ENCODE measurements at regions not wholly inside any gene's neighbourhood (a gene's known extent, or its start where the extent isn't known, plus 50 kb on each side); places are given as distances from the start of the nearest gene placed in this dataset.
A peak's percentile ranks its signal among the peaks of the same experiment; 100 is the strongest.

- Histone ChIP-seq H3K27me3 (ENCODE audit: control insufficient read depth in 5 of 5, insufficient read depth in 4 of 5, low read length in 5 of 5) (no peaks in the 10 kb centered on the region), H3K9me3 (ENCODE audit: control insufficient read depth in 5 of 5, low read length in 5 of 5) (no peaks in the 10 kb centered on the region), H3K9ac (ENCODE audit: low read length in 5 of 5) (no peak overlapping the region), H3K36me3 (ENCODE audit: control insufficient read depth in 5 of 5, insufficient read depth in 5 of 5, low read length in 5 of 5) (no peaks in the 10 kb centered on the region), H3K4me1 (ENCODE audit: control insufficient read depth in 5 of 5, insufficient read depth in 5 of 5, low read length in 5 of 5) (peaks cover 1 to 39% (median 17%) of the 10 kb centered on the region in 5 donors), H3K4me3 (ENCODE audit: low read depth in 1 of 5, low read length in 5 of 5) (no peak overlapping the region), H3K27ac (ENCODE audit: low read depth, low read length) (no peak overlapping the region)
These were observed 248.6 kb upstream of the SIX2 start for GRCh38 chr2:45257820-45258219.

- H3K4me3 ChIP-seq (ENCODE audit: low read depth in 1 of 5, low read length in 5 of 5): no peak overlapping the region
- no peaks in the 10 kb centered on the region for H3K36me3 ChIP-seq (ENCODE audit: control insufficient read depth in 5 of 5, insufficient read depth in 5 of 5, low read length in 5 of 5)
- H3K27ac ChIP-seq (ENCODE audit: low read depth, low read length): no peak overlapping the region
- H3K4me1 ChIP-seq (ENCODE audit: control insufficient read depth in 5 of 5, insufficient read depth in 5 of 5, low read length in 5 of 5): peaks cover 1 to 39% (median 17%) of the 10 kb centered on the region in 5 donors
- no peak overlapping the region for H3K9ac ChIP-seq (ENCODE audit: low read length in 5 of 5)
- no peaks in the 10 kb centered on the region for H3K27me3 ChIP-seq (ENCODE audit: control insufficient read depth in 5 of 5, insufficient read depth in 4 of 5, low read length in 5 of 5)
- no peaks in the 10 kb centered on the region for H3K9me3 ChIP-seq (ENCODE audit: control insufficient read depth in 5 of 5, low read length in 5 of 5)
These were observed 247.8 kb upstream of the SIX2 start for GRCh38 chr2:45256867-45257641.

GRCh38 chr2:45256173-45256866 is 247.1 kb upstream of the SIX2 start:
- no peak overlapping the region for H3K27ac ChIP-seq (ENCODE audit: low read depth, low read length)

GRCh38 chr2:45255563-45255962 is 246.3 kb upstream of the SIX2 start:
- H3K27me3 ChIP-seq (ENCODE audit: control insufficient read depth in 5 of 5, insufficient read depth in 4 of 5, low read length in 5 of 5): no peaks in the 10 kb centered on the region

More at GRCh38 chr2:45256173-45256866, 247.1 kb upstream of the SIX2 start:
- Histone ChIP-seq H3K4me1 (ENCODE audit: control insufficient read depth in 5 of 5, insufficient read depth in 5 of 5, low read length in 5 of 5) (peaks cover 1 to 39% (median 17%) of the 10 kb centered on the region in 5 donors), H3K36me3 (ENCODE audit: control insufficient read depth in 5 of 5, insufficient read depth in 5 of 5, low read length in 5 of 5) (no peaks in the 10 kb centered on the region), H3K4me3 (ENCODE audit: low read depth in 1 of 5, low read length in 5 of 5) (no peak overlapping the region), H3K9ac (ENCODE audit: low read length in 5 of 5) (no peak overlapping the region), H3K9me3 (ENCODE audit: control insufficient read depth in 5 of 5, low read length in 5 of 5) (no peaks in the 10 kb centered on the region), H3K27me3 (ENCODE audit: control insufficient read depth in 5 of 5, insufficient read depth in 4 of 5, low read length in 5 of 5) (no peaks in the 10 kb centered on the region)

GRCh38 chr2:45254025-45254424 is 244.8 kb upstream of the SIX2 start:
- Histone ChIP-seq H3K27ac (ENCODE audit: low read depth, low read length) (no peak overlapping the region), H3K36me3 (ENCODE audit: control insufficient read depth in 5 of 5, insufficient read depth in 5 of 5, low read length in 5 of 5) (no peaks in the 10 kb centered on the region), H3K4me3 (ENCODE audit: low read depth in 1 of 5, low read length in 5 of 5) (no peak overlapping the region), H3K9ac (ENCODE audit: low read length in 5 of 5) (no peak overlapping the region), H3K4me1 (ENCODE audit: control insufficient read depth in 5 of 5, insufficient read depth in 5 of 5, low read length in 5 of 5) (peaks cover 0 to 26% (median 11%) of the 10 kb centered on the region in 5 donors), H3K27me3 (ENCODE audit: control insufficient read depth in 5 of 5, insufficient read depth in 4 of 5, low read length in 5 of 5) (no peaks in the 10 kb centered on the region), H3K9me3 (ENCODE audit: control insufficient read depth in 5 of 5, low read length in 5 of 5) (no peaks in the 10 kb centered on the region)

More at GRCh38 chr2:45255563-45255962, 246.3 kb upstream of the SIX2 start:
- Histone ChIP-seq H3K9ac (ENCODE audit: low read length in 5 of 5) (no peak overlapping the region), H3K9me3 (ENCODE audit: control insufficient read depth in 5 of 5, low read length in 5 of 5) (no peaks in the 10 kb centered on the region), H3K4me3 (ENCODE audit: low read depth in 1 of 5, low read length in 5 of 5) (no peak overlapping the region), H3K36me3 (ENCODE audit: control insufficient read depth in 5 of 5, insufficient read depth in 5 of 5, low read length in 5 of 5) (no peaks in the 10 kb centered on the region), H3K27ac (ENCODE audit: low read depth, low read length) (no peak overlapping the region), H3K4me1 (ENCODE audit: control insufficient read depth in 5 of 5, insufficient read depth in 5 of 5, low read length in 5 of 5) (peaks cover 1 to 39% (median 17%) of the 10 kb centered on the region in 5 donors)

GRCh38 chr2:45253151-45253550 is 243.9 kb upstream of the SIX2 start:
- no peaks in the 10 kb centered on the region for H3K9me3 ChIP-seq (ENCODE audit: control insufficient read depth in 5 of 5, low read length in 5 of 5)

GRCh38 chr2:45250176-45250575 is 240.9 kb upstream of the SIX2 start:
- Histone ChIP-seq H3K36me3 (ENCODE audit: control insufficient read depth in 5 of 5, insufficient read depth in 5 of 5, low read length in 5 of 5) (no peaks in the 10 kb centered on the region), H3K4me3 (ENCODE audit: low read depth in 1 of 5, low read length in 5 of 5) (no peak overlapping the region), H3K4me1 (ENCODE audit: control insufficient read depth in 5 of 5, insufficient read depth in 5 of 5, low read length in 5 of 5) (peaks cover 0 to 4% (median 0%) of the 10 kb centered on the region in 5 donors), H3K9ac (ENCODE audit: low read length in 5 of 5) (no peak overlapping the region), H3K27me3 (ENCODE audit: control insufficient read depth in 5 of 5, insufficient read depth in 4 of 5, low read length in 5 of 5) (no peaks in the 10 kb centered on the region), H3K9me3 (ENCODE audit: control insufficient read depth in 5 of 5, low read length in 5 of 5) (no peaks in the 10 kb centered on the region), H3K27ac (ENCODE audit: low read depth, low read length) (no peak overlapping the region)

More at GRCh38 chr2:45253151-45253550, 243.9 kb upstream of the SIX2 start:
- no peak overlapping the region for H3K9ac ChIP-seq (ENCODE audit: low read length in 5 of 5)
- H3K27me3 ChIP-seq (ENCODE audit: control insufficient read depth in 5 of 5, insufficient read depth in 4 of 5, low read length in 5 of 5): no peaks in the 10 kb centered on the region
- H3K27ac ChIP-seq (ENCODE audit: low read depth, low read length): no peak overlapping the region
- no peaks in the 10 kb centered on the region for H3K36me3 ChIP-seq (ENCODE audit: control insufficient read depth in 5 of 5, insufficient read depth in 5 of 5, low read length in 5 of 5)
- peaks cover 0 to 24% (median 11%) of the 10 kb centered on the region in 5 donors for H3K4me1 ChIP-seq (ENCODE audit: control insufficient read depth in 5 of 5, insufficient read depth in 5 of 5, low read length in 5 of 5)
- no peak overlapping the region for H3K4me3 ChIP-seq (ENCODE audit: low read depth in 1 of 5, low read length in 5 of 5)

GRCh38 chr2:45248214-45248613 is 239.0 kb upstream of the SIX2 start:
- Histone ChIP-seq H3K4me1 (ENCODE audit: control insufficient read depth in 5 of 5, insufficient read depth in 5 of 5, low read length in 5 of 5) (no peaks in the 10 kb centered on the region), H3K36me3 (ENCODE audit: control insufficient read depth in 5 of 5, insufficient read depth in 5 of 5, low read length in 5 of 5) (no peaks in the 10 kb centered on the region), H3K9me3 (ENCODE audit: control insufficient read depth in 5 of 5, low read length in 5 of 5) (no peaks in the 10 kb centered on the region), H3K9ac (ENCODE audit: low read length in 5 of 5) (no peak overlapping the region), H3K4me3 (ENCODE audit: low read depth in 1 of 5, low read length in 5 of 5) (no peak overlapping the region), H3K27ac (ENCODE audit: low read depth, low read length) (no peak overlapping the region), H3K27me3 (ENCODE audit: control insufficient read depth in 5 of 5, insufficient read depth in 4 of 5, low read length in 5 of 5) (no peaks in the 10 kb centered on the region)

- Histone ChIP-seq H3K4me3 (ENCODE audit: low read depth in 1 of 5, low read length in 5 of 5) (no peak overlapping the region), H3K36me3 (ENCODE audit: control insufficient read depth in 5 of 5, insufficient read depth in 5 of 5, low read length in 5 of 5) (no peaks in the 10 kb centered on the region), H3K9ac (ENCODE audit: low read length in 5 of 5) (no peak overlapping the region), H3K4me1 (ENCODE audit: control insufficient read depth in 5 of 5, insufficient read depth in 5 of 5, low read length in 5 of 5) (peaks cover 0 to 19% (median 14%) of the 10 kb centered on the region in 5 donors), H3K27me3 (ENCODE audit: control insufficient read depth in 5 of 5, insufficient read depth in 4 of 5, low read length in 5 of 5) (no peaks in the 10 kb centered on the region), H3K27ac (ENCODE audit: low read depth, low read length) (no peak overlapping the region), H3K9me3 (ENCODE audit: control insufficient read depth in 5 of 5, low read length in 5 of 5) (no peaks in the 10 kb centered on the region)
These were observed 235.7 kb upstream of the SIX2 start for GRCh38 chr2:45244928-45245327.

GRCh38 chr2:45242161-45242741 is 233.0 kb upstream of the SIX2 start:
- Histone ChIP-seq H3K4me1 (ENCODE audit: control insufficient read depth in 5 of 5, insufficient read depth in 5 of 5, low read length in 5 of 5) (peaks cover 0 to 19% (median 14%) of the 10 kb centered on the region in 5 donors), H3K9ac (ENCODE audit: low read length in 5 of 5) (peak overlapping the region in 1 of 5 donors; percentile 15), H3K36me3 (ENCODE audit: control insufficient read depth in 5 of 5, insufficient read depth in 5 of 5, low read length in 5 of 5) (no peaks in the 10 kb centered on the region), H3K27me3 (ENCODE audit: control insufficient read depth in 5 of 5, insufficient read depth in 4 of 5, low read length in 5 of 5) (peaks cover 0 to 2% (median 0%) of the 10 kb centered on the region in 5 donors), H3K4me3 (ENCODE audit: low read depth in 1 of 5, low read length in 5 of 5) (peak overlapping the region in 1 of 5 donors; percentile 9), H3K9me3 (ENCODE audit: control insufficient read depth in 5 of 5, low read length in 5 of 5) (no peaks in the 10 kb centered on the region), H3K27ac (ENCODE audit: low read depth, low read length) (peak overlapping the region; percentile 61)
